Skeletal muscle tissue (tissue), 3 donors: ENCODE measurements at regions not wholly inside any gene's neighbourhood (a gene's known extent, or its start where the extent isn't known, plus 50 kb on each side); places are given as distances from the start of the nearest gene placed in this dataset.

Experiments used
- H3K27ac ChIP-seq: one replicate; pipeline ENCODE4 v1.7.0; 2013; ENCODE audit warnings: mild to moderate bottlenecking, low read depth, low read length, inconsistent platforms
- H3K27me3 ChIP-seq, 3 donors: one replicate each; pipeline ENCODE4 v1.7.0; 2013; ENCODE audit warnings: low read length in 3 of 3; ENCODE audit not compliant: control insufficient read depth in 3 of 3, insufficient read depth in 3 of 3
- H3K36me3 ChIP-seq, 3 donors: one replicate each; pipeline ENCODE4 v1.7.0; 2013; ENCODE audit warnings: low read length in 3 of 3; ENCODE audit not compliant: control insufficient read depth in 3 of 3, insufficient read depth in 3 of 3
- H3K4me1 ChIP-seq, 3 donors: one replicate each; pipeline ENCODE4 v1.7.0; 2013; ENCODE audit warnings: low read length in 3 of 3, mild to moderate bottlenecking in 3 of 3; ENCODE audit not compliant: control insufficient read depth in 3 of 3, insufficient read depth in 3 of 3
- H3K4me3 ChIP-seq, 3 donors: one replicate each; pipeline ENCODE4 v1.7.0; 2013; ENCODE audit warnings: low read length in 3 of 3
- H3K9ac ChIP-seq, 3 donors: one replicate each; pipeline ENCODE4 v1.7.0; 2013; ENCODE audit warnings: low read length in 3 of 3, mild to moderate bottlenecking in 3 of 3, moderate library complexity in 2 of 3, low read depth in 1 of 3
- H3K9me3 ChIP-seq, 3 donors: one replicate each; pipeline ENCODE4 v1.7.0; 2013; ENCODE audit warnings: low read length in 3 of 3; ENCODE audit not compliant: control insufficient read depth in 3 of 3
- donor health status: Osteomylitis.

GRCh38 chr18:67864677-67865340, 348.3 kb upstream of the DSEL start:
- Histone ChIP-seq H3K36me3 (no peaks in the 10 kb centered on the region), H3K27ac (no peak overlapping the region), H3K9me3 (no peaks in the 10 kb centered on the region), H3K9ac (no peak overlapping the region), H3K4me3 (no peak overlapping the region), H3K4me1 (no peaks in the 10 kb centered on the region), H3K27me3 (no peaks in the 10 kb centered on the region)

GRCh38 chr18:67862069-67862468, 345.5 kb upstream of the DSEL start:
- Histone ChIP-seq H3K27ac (no peak overlapping the region), H3K9ac (no peak overlapping the region), H3K4me3 (no peak overlapping the region), H3K9me3 (peaks cover 0 to 3% (median 2%) of the 10 kb centered on the region in 3 donors), H3K36me3 (no peaks in the 10 kb centered on the region), H3K4me1 (no peaks in the 10 kb centered on the region), H3K27me3 (no peaks in the 10 kb centered on the region)

- no peak overlapping the region for H3K4me3 ChIP-seq
- no peak overlapping the region for H3K9ac ChIP-seq
- H3K27ac ChIP-seq = no peak overlapping the region
- no peaks in the 10 kb centered on the region for H3K27me3 ChIP-seq
- no peaks in the 10 kb centered on the region for H3K36me3 ChIP-seq
- peaks cover 0 to 3% (median 2%) of the 10 kb centered on the region in 3 donors for H3K9me3 ChIP-seq
- no peaks in the 10 kb centered on the region for H3K4me1 ChIP-seq
These were observed 337.8 kb upstream of the DSEL start for GRCh38 chr18:67854340-67854739.

GRCh38 chr18:67846422-67847098, 330.0 kb upstream of the DSEL start:
- no peak overlapping the region for H3K9ac ChIP-seq
- no peaks in the 10 kb centered on the region for H3K4me1 ChIP-seq
- no peak overlapping the region for H3K27ac ChIP-seq
- no peak overlapping the region for H3K4me3 ChIP-seq
- no peaks in the 10 kb centered on the region for H3K36me3 ChIP-seq
- H3K9me3 ChIP-seq = no peaks in the 10 kb centered on the region
- no peaks in the 10 kb centered on the region for H3K27me3 ChIP-seq

- no peaks in the 10 kb centered on the region for H3K27me3 ChIP-seq
- no peak overlapping the region for H3K9ac ChIP-seq
- no peaks in the 10 kb centered on the region for H3K36me3 ChIP-seq
- H3K9me3 ChIP-seq = no peaks in the 10 kb centered on the region
- no peak overlapping the region for H3K27ac ChIP-seq
- no peak overlapping the region for H3K4me3 ChIP-seq
- no peaks in the 10 kb centered on the region for H3K4me1 ChIP-seq
These were observed 328.5 kb upstream of the DSEL start for GRCh38 chr18:67845035-67845434.

- no peaks in the 10 kb centered on the region for H3K9me3 ChIP-seq
- no peak overlapping the region for H3K27ac ChIP-seq
- H3K27me3 ChIP-seq = no peaks in the 10 kb centered on the region
- H3K4me3 ChIP-seq = no peak overlapping the region
- H3K36me3 ChIP-seq = no peaks in the 10 kb centered on the region
- no peaks in the 10 kb centered on the region for H3K4me1 ChIP-seq
- H3K9ac ChIP-seq = no peak overlapping the region
These were observed 323.9 kb upstream of the DSEL start for GRCh38 chr18:67840379-67840778.

- H3K4me3 ChIP-seq = no peak overlapping the region
- no peaks in the 10 kb centered on the region for H3K27me3 ChIP-seq
- no peaks in the 10 kb centered on the region for H3K4me1 ChIP-seq
- no peak overlapping the region for H3K27ac ChIP-seq
- H3K36me3 ChIP-seq = no peaks in the 10 kb centered on the region
- no peaks in the 10 kb centered on the region for H3K9me3 ChIP-seq
- no peak overlapping the region for H3K9ac ChIP-seq
These were observed 301.9 kb upstream of the DSEL start for GRCh38 chr18:67818432-67818831.

- H3K36me3 ChIP-seq = no peaks in the 10 kb centered on the region
- H3K27me3 ChIP-seq = no peaks in the 10 kb centered on the region
- H3K9ac ChIP-seq = no peak overlapping the region
- no peaks in the 10 kb centered on the region for H3K4me1 ChIP-seq
- H3K9me3 ChIP-seq = no peaks in the 10 kb centered on the region
- H3K27ac ChIP-seq = no peak overlapping the region
- H3K4me3 ChIP-seq = no peak overlapping the region
These were observed 298.8 kb upstream of the DSEL start for GRCh38 chr18:67815280-67815679.

- Histone ChIP-seq H3K9ac (no peak overlapping the region), H3K4me3 (no peak overlapping the region), H3K27ac (no peak overlapping the region), H3K9me3 (no peaks in the 10 kb centered on the region), H3K27me3 (no peaks in the 10 kb centered on the region), H3K4me1 (no peaks in the 10 kb centered on the region), H3K36me3 (no peaks in the 10 kb centered on the region)
These were observed 297.0 kb upstream of the DSEL start for GRCh38 chr18:67813380-67814028.

- H3K4me1 ChIP-seq = no peaks in the 10 kb centered on the region
These were observed 288.7 kb upstream of the DSEL start for GRCh38 chr18:67805261-67805660.

More at GRCh38 chr18:67805261-67805660, 288.7 kb upstream of the DSEL start:
- H3K27ac ChIP-seq = no peak overlapping the region
- no peak overlapping the region for H3K9ac ChIP-seq
- no peaks in the 10 kb centered on the region for H3K9me3 ChIP-seq
- no peaks in the 10 kb centered on the region for H3K36me3 ChIP-seq
- no peak overlapping the region for H3K4me3 ChIP-seq
- no peaks in the 10 kb centered on the region for H3K27me3 ChIP-seq
